ENCODE measurements at regions not wholly inside any gene's neighbourhood (a gene's known extent, or its start where the extent isn't known, plus 50 kb on each side); places are given as distances from the start of the nearest gene placed in this dataset.

GRCh38 chr16:79862601-79863000, 262.1 kb upstream of the MAF start:
- Histone ChIP-seq H3K4me3 (no peak overlapping the region), H3K36me3 (no peaks in the 10 kb centered on the region), H3K9me3 (no peaks in the 10 kb centered on the region), H3K4me1 (peaks cover 0 to 9% (median 0%) of the 10 kb centered on the region in 4 donors), H3K27ac (no peak overlapping the region), H3K27me3 (no peaks in the 10 kb centered on the region)
- ATAC-seq (no peak), DNase-seq (no peak)
- WGBS (ENCODE audit: insufficient coverage, low coverage, low lambda C conversion rate, missing lambda C conversion rate) = 89% methylated on average over 7 of the region's 7 CpGs
- no peak for TF ChIP-seq POLR2A (IDR thresholded peaks at IDR 0.05)
- TF ChIP-seq CTCF (IDR thresholded peaks at IDR 0.05) = no peak
- intact Hi-C loops (cut with DNase I) = no loop called here

- TF ChIP-seq POLR2A (IDR thresholded peaks at IDR 0.05) (no peak), CTCF (IDR thresholded peaks at IDR 0.05) (no peak)
- Histone ChIP-seq H3K27me3 (no peaks in the 10 kb centered on the region), H3K27ac (no peak overlapping the region), H3K9me3 (no peaks in the 10 kb centered on the region), H3K4me3 (no peak overlapping the region), H3K36me3 (no peaks in the 10 kb centered on the region), H3K4me1 (no peaks in the 10 kb centered on the region)
- DNase-seq (no peak), ATAC-seq (no peak)
- intact Hi-C loops (cut with DNase I) = no loop called here
- 72% methylated on average over 9 of the region's 12 CpGs for WGBS (ENCODE audit: insufficient coverage, low coverage, low lambda C conversion rate, missing lambda C conversion rate)
Observed at GRCh38 chr16:79856581-79856980, 256.0 kb upstream of the MAF start.

GRCh38 chr16:79850348-79850747, 249.8 kb upstream of the MAF start:
- ATAC-seq = peak in 3 of 4 donors; percentile 57 to 84 (median 68)
- intact Hi-C loops (cut with DNase I) = no loop called here
- WGBS (ENCODE audit: insufficient coverage, low coverage, low lambda C conversion rate, missing lambda C conversion rate) = 13% methylated on average over 3 of the region's 3 CpGs
- Histone ChIP-seq H3K9me3 (no peaks in the 10 kb centered on the region), H3K4me1 (no peaks in the 10 kb centered on the region), H3K27ac (no peak overlapping the region), H3K27me3 (no peaks in the 10 kb centered on the region), H3K36me3 (no peaks in the 10 kb centered on the region), H3K4me3 (no peak overlapping the region)
- no peak for DNase-seq
- no peak for TF ChIP-seq POLR2A (IDR thresholded peaks at IDR 0.05)

- TF ChIP-seq CTCF (IDR thresholded peaks at IDR 0.05) (no peak), POLR2A (IDR thresholded peaks at IDR 0.05) (no peak)
Observed at GRCh38 chr16:79849119-79849518, 248.6 kb upstream of the MAF start.

GRCh38 chr16:79848719-79849118, 248.2 kb upstream of the MAF start:
- Histone ChIP-seq H3K27me3 (no peaks in the 10 kb centered on the region), H3K4me1 (no peaks in the 10 kb centered on the region), H3K9me3 (no peaks in the 10 kb centered on the region), H3K4me3 (no peak overlapping the region), H3K27ac (no peak overlapping the region), H3K36me3 (no peaks in the 10 kb centered on the region)
- no peak for TF ChIP-seq CTCF (IDR thresholded peaks at IDR 0.05)
- no peak for TF ChIP-seq POLR2A (IDR thresholded peaks at IDR 0.05)
- no peak for ATAC-seq
- 83% methylated on average over 1 of the region's 6 CpGs for WGBS (ENCODE audit: insufficient coverage, low coverage, low lambda C conversion rate, missing lambda C conversion rate)
- no peak for DNase-seq
- intact Hi-C loops (cut with DNase I) = no loop called here

More at GRCh38 chr16:79849119-79849518, 248.6 kb upstream of the MAF start:
- Histone ChIP-seq H3K27ac (no peak overlapping the region), H3K27me3 (no peaks in the 10 kb centered on the region), H3K4me1 (no peaks in the 10 kb centered on the region), H3K36me3 (no peaks in the 10 kb centered on the region), H3K4me3 (no peak overlapping the region), H3K9me3 (no peaks in the 10 kb centered on the region)
- intact Hi-C loops (cut with DNase I) = no loop called here
- WGBS (ENCODE audit: insufficient coverage, low coverage, low lambda C conversion rate, missing lambda C conversion rate) = 90% methylated on average over 6 of the region's 10 CpGs
- no peak for DNase-seq
- ATAC-seq = no peak

All from right lobe of liver (tissue), 6 donors.